HCT116 (cell line): ENCODE measurements at regions not wholly inside any gene's neighbourhood (a gene's known extent, or its start where the extent isn't known, plus 50 kb on each side); places are given as distances from the start of the nearest gene placed in this dataset.

Experiments used
- ATF3 ChIP-seq: IDR thresholded peaks from 2 replicates; pipeline ENCODE4 v1.6.1; 2012
- EZH2 ChIP-seq: fragments of 200-600 bp; sonication (generic); IDR thresholded peaks from 2 replicates; pipeline ENCODE4 v1.6.1; 2017; ENCODE audit warnings: antibody characterized with exemption, mixed run types
- POLR2A ChIP-seq: IDR thresholded peaks from 2 replicates; pipeline ENCODE4 v1.7.0; 2011; ENCODE audit warnings: borderline replicate concordance; ENCODE audit not compliant: insufficient read depth, insufficient read length; ENCODE audit errors: extremely low read depth
- SIN3A ChIP-seq: IDR thresholded peaks from 2 replicates; pipeline ENCODE4 v1.6.1; 2012; ENCODE audit warnings: low read depth
- SP1 ChIP-seq: IDR thresholded peaks from 2 replicates; pipeline ENCODE4 v1.6.1; 2012; ENCODE audit warnings: low read depth
- TCF7L2 ChIP-seq: IDR thresholded peaks from 2 replicates; pipeline ENCODE4 v1.7.0; 2011; ENCODE audit warnings: borderline replicate concordance, inconsistent platforms; ENCODE audit not compliant: insufficient read depth, insufficient read length; ENCODE audit errors: extremely low read depth
- TF ChIP-seq, protein P1 (sequence below), 3 experiments: fragments of 200-600 bp in 1 of 3; sonication (generic) in 1 of 3; IDR thresholded peaks in 2 of 3; conservative IDR thresholded peaks in 1 of 3; 2 replicates each; pipeline ENCODE4 v1.5.1; 2012 to 2017; ENCODE audit warnings: low read depth in 2 of 3, low read length in 2 of 3, antibody characterized with exemption in 1 of 3, borderline replicate concordance in 1 of 3, control low read depth in 1 of 3, mild to moderate bottlenecking in 1 of 3, mixed read lengths in 1 of 3, mixed run types in 1 of 3, moderate library complexity in 1 of 3; ENCODE audit not compliant: insufficient read depth in 1 of 3
- TF ChIP-seq, protein P2 (sequence below): IDR thresholded peaks from 2 replicates; pipeline ENCODE4 v1.6.1; 2011; ENCODE audit warnings: mild to moderate bottlenecking, low read length, moderate library complexity; ENCODE audit not compliant: insufficient replicate concordance; ENCODE audit errors: extremely low read depth

DNA sequence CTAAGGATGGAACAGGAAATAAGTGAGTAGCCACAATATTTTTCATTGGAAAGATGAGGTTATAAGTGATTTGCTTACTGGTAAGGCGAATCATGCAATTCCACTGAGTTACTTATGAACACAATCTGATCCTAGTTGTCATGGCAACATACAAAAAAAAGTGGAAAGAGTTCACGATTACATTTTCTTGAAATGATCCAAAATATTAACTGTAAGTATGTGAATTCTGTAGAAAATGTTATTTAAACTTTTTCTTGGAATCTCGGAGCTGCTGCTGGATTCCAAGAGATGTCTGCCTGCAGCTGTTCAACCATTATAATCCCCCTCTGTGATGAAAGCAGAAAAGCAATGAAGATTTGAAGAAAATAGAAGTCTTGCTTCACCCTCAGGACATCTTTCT, 120.5 kb downstream of the KBTBD8 start:
- TF ChIP-seq, protein P1, sequence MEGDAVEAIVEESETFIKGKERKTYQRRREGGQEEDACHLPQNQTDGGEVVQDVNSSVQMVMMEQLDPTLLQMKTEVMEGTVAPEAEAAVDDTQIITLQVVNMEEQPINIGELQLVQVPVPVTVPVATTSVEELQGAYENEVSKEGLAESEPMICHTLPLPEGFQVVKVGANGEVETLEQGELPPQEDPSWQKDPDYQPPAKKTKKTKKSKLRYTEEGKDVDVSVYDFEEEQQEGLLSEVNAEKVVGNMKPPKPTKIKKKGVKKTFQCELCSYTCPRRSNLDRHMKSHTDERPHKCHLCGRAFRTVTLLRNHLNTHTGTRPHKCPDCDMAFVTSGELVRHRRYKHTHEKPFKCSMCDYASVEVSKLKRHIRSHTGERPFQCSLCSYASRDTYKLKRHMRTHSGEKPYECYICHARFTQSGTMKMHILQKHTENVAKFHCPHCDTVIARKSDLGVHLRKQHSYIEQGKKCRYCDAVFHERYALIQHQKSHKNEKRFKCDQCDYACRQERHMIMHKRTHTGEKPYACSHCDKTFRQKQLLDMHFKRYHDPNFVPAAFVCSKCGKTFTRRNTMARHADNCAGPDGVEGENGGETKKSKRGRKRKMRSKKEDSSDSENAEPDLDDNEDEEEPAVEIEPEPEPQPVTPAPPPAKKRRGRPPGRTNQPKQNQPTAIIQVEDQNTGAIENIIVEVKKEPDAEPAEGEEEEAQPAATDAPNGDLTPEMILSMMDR (IDR thresholded peaks at IDR 0.05 in 2 of 3, conservative IDR thresholded peaks at IDR 0.05 in 1 of 3; ENCODE audit: borderline replicate concordance in 1 of 3, insufficient read depth in 1 of 3, low read depth in 2 of 3, low read length in 2 of 3), result no peak
- no peak for TF ChIP-seq POLR2A
- TF ChIP-seq SIN3A, result no peak
- TF ChIP-seq EZH2, result no peak
- TF ChIP-seq ATF3, result no peak
- TF ChIP-seq SP1, result no peak
- TF ChIP-seq, protein P2, sequence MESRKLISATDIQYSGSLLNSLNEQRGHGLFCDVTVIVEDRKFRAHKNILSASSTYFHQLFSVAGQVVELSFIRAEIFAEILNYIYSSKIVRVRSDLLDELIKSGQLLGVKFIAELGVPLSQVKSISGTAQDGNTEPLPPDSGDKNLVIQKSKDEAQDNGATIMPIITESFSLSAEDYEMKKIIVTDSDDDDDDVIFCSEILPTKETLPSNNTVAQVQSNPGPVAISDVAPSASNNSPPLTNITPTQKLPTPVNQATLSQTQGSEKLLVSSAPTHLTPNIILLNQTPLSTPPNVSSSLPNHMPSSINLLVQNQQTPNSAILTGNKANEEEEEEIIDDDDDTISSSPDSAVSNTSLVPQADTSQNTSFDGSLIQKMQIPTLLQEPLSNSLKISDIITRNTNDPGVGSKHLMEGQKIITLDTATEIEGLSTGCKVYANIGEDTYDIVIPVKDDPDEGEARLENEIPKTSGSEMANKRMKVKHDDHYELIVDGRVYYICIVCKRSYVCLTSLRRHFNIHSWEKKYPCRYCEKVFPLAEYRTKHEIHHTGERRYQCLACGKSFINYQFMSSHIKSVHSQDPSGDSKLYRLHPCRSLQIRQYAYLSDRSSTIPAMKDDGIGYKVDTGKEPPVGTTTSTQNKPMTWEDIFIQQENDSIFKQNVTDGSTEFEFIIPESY, result no peak
- TF ChIP-seq TCF7L2, result no peak
